Cerebellar nuclear complex (tissue), 1 donor: ENCODE measurements at regions not wholly inside any gene's neighbourhood (a gene's known extent, or its start where the extent isn't known, plus 50 kb on each side); places are given as distances from the start of the nearest gene placed in this dataset.

Experiments used
- DNase-seq, 2 experiments: peaks; one replicate each; lab custom pipeline; 2025; lab: John Stamatoyannopoulos, UW

GRCh38 chr5:8848997-8849594, 696.8 kb downstream of the SEMA5A start:
- no peak for DNase-seq

DNA sequence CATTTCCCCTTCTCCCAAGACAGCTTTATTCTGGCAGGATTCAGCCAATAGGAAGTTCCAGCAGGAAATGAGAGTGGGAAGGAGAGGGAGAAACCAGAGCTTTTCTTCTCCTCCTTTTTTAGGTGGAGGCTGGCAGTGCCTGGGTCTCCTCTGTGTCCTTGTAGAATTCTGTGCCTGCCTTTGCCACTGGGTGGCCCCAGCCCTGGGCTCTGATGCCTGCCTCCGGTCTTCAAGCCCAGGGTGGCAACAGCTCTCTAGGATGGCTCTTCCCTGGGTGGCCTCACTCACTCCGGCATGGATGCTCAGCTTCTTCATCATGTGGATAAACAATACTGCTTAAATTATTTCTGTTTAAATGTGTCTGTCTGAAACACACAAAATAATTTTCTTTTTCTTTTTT, 694.8 kb downstream of the SEMA5A start:
- DNase-seq: no peak

GRCh38 chr5:8857051-8857450, 688.8 kb downstream of the SEMA5A start:
- DNase-seq: no peak

DNA sequence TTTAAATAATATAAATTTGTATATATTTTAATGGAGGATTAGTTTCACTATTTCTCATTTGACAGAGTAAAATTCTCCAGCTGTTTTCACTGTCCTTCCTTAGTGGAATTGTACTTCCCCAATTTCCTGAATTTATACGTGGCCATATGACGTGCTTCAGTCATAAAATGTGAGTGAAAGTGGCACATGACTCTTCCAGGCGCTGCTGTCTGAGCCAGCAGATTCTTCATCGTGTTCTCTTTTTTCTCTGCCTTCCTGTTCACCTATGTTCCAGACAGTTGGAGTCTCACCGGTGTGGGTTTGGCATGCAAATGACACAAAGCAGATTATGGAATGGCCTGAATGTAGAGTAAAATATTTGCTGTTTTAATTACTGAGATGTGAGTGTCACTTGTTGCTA, 684.1 kb downstream of the SEMA5A start:
- no peak for DNase-seq

- DNase-seq: no peak
These were observed 681.8 kb downstream of the SEMA5A start for GRCh38 chr5:8864053-8864452.

- DNase-seq: no peak
These were observed 680.6 kb downstream of the SEMA5A start for GRCh38 chr5:8865266-8865665.

GRCh38 chr5:8865686-8866374, 680.0 kb downstream of the SEMA5A start:
- no peak for DNase-seq

GRCh38 chr5:8868283-8868682, 677.6 kb downstream of the SEMA5A start:
- no peak for DNase-seq

DNA sequence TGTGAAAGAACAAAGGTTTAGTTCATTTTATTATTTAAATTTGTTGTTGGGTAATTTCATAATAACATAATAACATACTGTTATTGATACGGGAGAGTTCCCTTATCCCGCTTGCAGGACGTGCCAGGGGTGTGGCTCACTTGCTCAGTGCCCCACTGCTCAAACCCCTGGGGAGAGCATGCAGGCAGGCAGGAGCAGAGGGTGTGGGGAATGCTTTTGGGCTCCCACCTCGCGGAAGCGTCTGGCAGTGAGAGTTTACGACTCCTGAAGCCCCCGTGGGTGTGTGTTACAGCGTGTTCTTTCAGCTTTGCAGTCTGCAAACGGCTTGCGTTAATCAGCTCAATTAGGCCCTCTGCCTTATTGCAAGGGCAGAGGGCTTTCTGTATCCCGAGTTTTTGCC, 675.9 kb downstream of the SEMA5A start:
- DNase-seq: no peak

- DNase-seq: no peak
These were observed 675.4 kb downstream of the SEMA5A start for GRCh38 chr5:8870349-8870958.

DNA sequence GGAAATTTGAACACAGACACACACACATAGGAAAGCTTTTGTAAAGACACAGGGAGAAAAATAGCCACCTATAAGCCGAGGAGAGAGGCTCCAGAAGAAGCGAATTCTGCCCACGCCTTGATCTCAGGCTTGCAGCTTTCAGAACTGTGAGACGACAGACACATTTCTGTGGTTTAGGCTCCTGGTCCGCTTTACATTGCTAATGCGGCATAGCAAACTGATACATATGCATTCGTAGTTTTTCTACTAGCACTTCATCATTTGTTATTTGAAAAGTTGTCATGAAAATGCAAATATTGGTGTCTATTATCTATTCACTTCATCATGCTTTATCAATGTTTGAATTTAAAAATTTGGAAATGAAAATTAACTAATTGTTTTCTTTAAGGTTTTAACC, 674.9 kb downstream of the SEMA5A start:
- DNase-seq: no peak

GRCh38 chr5:8871446-8871845, 674.4 kb downstream of the SEMA5A start:
- no peak for DNase-seq

- DNase-seq: no peak
These were observed 670.2 kb downstream of the SEMA5A start for GRCh38 chr5:8875722-8876121.

DNA sequence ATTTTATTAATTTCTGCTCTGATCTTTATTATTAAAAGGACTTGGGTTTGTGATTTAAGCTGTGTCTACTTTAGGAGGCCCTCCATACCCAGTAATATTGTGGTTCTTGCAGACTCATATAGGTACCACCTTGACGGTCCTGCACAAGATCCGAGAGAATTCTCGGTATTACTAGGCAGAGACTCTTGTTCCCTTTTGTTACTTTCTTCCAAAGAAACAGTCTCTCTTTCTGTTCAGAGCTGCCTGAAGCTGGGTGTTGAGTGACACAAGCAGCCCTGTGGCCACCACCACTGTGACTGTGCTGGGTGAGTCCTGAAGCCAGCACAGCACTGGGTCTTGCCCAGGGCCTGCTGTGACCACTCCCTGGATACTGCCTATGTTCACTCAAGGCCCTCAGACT, 666.6 kb downstream of the SEMA5A start:
- DNase-seq: no peak

GRCh38 chr5:8884029-8884428, 661.8 kb downstream of the SEMA5A start:
- no peak for DNase-seq

DNA sequence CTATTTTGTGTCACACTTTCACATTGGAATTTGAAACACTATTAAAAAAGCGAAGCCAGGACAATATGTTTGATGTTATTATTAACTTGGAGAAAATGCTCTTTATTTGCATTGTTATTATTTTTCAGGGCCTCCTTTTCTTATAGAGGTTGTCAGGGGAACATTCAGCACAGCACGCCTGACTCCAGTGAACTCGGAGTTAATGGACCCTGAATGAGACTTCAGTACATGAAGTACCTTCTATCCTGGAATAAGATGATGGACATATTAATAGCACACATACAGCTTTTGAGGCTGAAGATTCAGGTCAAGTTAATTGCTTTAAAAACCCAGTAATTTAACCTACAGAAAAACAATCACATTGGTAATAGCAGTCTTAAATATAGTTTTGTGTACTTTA, 652.9 kb downstream of the SEMA5A start:
- no peak for DNase-seq

DNA sequence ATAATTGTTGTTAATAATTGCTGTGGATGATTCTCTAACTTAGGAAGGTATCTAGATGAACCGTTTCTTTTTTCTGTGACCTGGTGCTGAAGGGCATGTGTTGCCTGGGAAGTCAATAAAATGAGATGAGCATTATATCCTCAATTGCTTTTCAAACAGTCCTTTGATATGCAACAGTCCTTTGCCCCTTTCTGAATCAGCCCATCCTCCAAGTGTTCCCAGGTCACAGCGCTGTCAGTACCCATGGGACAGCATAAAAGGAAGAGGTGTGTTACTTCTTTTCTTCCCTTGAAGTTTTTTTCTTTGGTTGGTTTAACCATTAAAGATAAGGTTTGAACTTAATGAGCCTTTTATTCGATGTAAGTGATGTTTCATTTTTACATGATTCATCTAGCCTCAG, 651.8 kb downstream of the SEMA5A start:
- DNase-seq: no peak

DNA sequence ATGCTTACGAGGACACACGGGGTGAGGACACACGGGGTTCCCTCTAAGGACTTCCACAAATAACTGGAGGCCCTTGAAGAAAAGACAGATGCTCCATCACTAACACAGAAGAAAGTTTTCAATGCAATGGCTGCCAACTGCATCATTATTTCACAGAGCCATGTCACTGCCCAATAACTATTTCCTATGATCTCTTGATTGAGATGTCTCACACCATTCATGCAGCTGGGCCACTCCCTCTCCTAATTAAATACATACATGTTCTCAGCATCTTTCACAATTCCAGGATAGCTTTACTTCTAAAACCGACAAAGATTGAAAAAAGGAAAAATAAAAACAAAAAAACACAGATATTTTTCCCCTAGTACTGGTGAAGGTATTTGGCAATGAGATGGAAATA, 650.8 kb downstream of the SEMA5A start:
- DNase-seq: no peak

- DNase-seq: no peak
These were observed 650.3 kb downstream of the SEMA5A start for GRCh38 chr5:8895599-8895998.

DNA sequence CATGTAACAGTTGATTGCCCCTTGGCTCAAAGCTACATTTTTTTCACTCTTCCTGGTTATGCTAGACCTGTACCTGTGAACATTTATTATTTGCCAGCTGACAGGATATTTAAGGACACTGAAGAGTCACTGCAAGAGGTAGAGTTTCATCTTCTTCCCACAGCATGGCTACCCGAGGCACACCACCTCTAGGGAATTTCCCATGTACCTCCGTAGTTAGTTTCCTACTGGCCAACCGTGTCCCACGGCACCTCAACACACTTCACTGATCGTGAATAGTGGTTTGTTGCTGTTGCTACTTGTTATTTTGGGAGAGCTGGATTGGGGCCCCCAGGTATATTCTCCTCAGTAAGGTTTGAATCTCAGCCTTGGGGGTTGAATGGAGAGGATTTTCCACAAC, 648.6 kb downstream of the SEMA5A start:
- no peak for DNase-seq

GRCh38 chr5:8905021-8905420, 640.9 kb downstream of the SEMA5A start:
- DNase-seq: no peak

DNA sequence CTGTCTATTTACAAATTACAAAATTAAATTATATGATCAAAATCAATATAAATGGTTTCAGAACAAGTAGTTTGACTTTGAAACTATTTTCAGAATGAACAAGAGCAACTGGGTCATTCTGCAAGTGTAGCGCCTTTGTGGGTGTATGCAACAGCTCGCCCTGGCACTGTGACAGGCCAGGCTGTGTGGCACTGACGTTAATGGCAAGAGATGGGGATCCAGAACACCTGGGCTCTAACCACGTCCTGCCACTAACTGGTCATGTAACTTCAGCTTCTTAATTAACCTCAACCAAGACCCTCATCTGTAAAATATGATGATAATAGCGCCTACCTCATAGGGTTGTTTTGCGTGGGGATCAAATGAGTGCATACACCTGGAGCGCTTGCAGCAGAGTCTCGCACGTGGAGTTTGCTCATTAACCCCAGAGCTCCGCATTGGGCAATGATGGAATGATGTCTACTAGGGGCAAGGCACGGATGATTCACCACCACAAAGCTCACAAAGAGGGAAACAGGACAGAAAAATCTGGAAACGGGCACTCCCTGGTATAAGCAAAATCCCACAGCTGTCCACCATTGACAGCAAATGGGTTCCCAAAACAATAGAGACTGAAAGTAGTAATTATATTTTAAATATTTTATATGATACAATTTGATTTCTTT, 639.4 kb downstream of the SEMA5A start:
- no peak for DNase-seq
